GM19468 (cell line): ENCODE measurements at regions not wholly inside any gene's neighbourhood (a gene's known extent, or its start where the extent isn't known, plus 50 kb on each side); places are given as distances from the start of the nearest gene placed in this dataset.
"Not testable (repeated sequence)": the region's sequence is repeated elsewhere in the genome, so short reads cannot be mapped to it uniquely, and the experiment has no call there.

Experiments used
- ATAC-seq: cut with Tn5 transposase; IDR thresholded peaks from one replicate; pipeline ENCODE4 v1.9.1; 2021; ENCODE audit warnings: mild to moderate bottlenecking, moderate library complexity, moderate number of reproducible peaks; ENCODE audit not compliant: unreplicated experiment; ENCODE audit errors: extremely low read depth

DNA sequence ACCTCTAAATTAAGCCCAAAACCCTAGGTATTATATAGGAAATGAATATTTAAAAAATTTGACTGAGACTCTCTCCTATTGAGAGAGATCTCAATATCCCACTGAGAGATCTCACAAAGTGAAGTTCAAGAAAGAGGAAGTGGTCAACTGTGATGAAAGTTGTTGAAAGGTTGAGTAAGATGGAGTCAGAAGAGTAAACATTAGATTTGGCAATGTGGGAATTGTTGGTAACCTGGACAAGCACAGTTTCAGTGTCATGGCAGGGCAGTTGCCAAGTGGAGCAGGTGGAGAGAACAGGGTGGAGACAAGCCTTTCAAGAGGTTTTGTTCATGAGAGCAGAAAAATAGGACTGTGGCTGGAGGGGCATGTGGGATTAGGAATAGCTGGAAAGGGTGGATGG, 747.9 kb downstream of the EPHA7 start:
- ATAC-seq, result not testable (repeated sequence)

DNA sequence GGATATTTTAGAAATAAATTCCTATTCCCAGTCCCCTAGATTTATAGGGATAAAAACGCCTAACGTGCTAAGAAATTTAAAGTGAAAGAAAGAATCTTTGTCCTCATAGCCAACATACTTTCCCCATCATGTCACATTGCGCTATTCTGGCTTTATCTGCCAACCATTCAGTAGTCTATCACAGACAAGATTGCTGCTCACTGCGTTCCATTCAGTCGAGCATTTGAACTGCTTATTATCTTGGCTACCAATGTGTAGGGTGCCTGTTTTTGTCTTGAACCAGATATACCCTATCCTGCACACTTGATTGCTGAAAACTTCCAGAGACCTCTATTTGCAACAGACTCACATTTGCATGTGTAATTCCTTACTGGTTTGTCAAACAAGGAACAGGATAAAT, 751.5 kb downstream of the EPHA7 start:
- no peak for ATAC-seq

DNA sequence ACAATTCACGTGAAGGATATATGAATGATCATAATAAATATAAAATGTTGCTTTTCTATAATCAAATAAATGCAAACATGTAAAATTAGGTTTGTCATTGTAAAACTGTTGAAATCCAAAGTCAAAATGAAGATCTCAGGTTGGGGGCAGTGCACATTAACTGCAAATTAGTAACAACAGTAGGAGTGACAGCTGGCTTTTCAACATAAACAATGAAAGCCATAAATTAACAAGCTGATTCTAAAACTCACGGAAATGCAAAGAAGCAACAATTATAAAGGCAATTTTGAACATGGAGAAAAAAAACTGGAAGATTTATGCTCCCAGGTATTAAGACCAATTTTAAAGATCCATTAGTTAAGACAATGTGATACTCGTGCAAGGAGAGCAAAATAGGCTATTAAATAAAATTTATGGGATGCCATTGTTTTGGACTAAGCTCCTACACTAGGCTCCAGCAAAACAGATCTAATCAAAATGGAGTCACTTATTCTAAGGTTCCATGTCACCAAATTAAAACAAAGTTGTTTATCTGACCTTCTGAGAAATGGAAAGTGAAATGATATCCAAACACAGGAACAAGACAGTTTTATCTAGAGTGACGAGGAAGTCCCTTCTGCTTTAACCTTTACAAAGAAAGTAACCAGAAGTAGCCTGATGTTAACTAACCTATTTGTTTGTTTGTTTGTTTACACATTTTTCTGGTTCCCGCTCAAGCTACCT, 770.8 kb downstream of the EPHA7 start:
- no peak for ATAC-seq

DNA sequence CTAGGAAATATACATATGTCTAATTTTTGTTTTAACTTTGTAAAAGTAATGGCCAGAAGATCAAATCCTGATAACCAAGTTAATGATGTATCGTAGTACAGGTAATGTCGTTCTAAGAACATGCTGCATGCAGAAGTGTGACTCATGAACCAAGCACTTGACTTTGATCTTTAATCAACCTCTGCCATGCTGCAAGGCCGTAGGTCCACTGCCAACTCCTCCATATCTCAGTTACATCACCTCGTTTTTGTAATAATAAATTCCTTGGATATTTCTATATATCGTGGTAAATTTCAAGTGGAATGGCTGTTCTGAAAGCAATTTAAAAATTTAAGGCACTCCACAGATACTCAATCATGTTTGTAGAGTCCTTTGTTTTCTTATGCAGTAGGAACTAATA, 771.7 kb downstream of the EPHA7 start:
- ATAC-seq, result no peak

DNA sequence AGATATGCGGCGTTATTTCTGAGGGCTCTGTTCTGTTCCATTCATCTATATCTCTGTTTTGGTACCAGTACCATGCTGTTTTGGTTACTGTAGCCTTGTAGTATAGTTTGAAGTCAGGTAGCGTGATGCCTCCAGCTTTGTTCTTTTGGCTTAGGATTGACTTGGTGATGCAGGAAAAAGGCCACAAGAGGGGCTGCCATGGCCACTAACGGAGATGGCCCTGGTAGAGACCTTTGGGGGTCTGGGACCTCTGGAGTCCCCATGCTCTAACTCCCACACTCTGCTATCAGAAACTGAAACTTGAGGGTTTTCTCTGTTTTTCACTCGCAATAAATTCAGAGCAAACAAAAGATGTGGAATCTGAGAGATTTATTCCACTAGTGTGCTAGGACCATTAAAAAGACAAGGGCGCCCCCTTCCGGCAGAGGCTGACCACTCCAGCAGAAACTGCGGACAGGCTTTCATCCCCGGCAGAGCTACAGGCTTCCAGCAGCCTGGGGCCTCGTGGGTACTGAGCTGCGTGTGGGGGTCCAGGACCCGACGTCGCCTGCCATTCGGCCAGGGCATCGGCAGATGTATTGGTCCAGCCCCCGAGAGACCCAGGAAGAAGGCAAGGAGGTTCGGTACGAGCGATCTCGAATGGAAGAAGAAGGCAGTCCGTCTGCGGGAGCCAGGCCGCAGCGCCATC, 775.1 kb downstream of the EPHA7 start:
- not testable (repeated sequence) for ATAC-seq

DNA sequence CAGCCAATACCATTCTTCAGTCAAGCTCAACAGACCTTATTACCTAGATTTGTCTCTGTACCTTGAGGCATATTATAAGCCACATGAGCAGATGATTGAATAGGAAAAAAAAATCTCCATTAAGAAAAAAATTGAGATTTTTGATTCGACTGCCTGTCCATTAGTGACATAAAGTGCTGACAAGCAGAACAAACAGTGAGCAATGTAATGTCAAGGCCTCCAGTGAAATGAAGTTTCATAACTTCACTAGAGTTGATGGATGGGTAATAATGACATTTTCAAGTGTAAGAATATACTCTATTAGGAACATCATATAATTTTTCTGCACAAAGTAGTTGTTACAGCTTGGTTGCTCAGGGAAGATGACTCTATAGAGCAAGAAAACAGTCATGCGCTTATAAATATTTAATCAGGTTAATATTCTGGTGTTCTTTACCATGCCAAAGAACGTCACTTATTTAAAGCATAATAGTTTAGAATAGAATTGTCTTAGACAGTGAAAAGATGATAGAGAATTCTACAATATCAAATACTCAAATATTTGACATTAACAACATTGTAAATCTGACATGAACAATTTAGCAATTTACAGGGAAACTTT, 783.7 kb downstream of the EPHA7 start:
- ATAC-seq, result no peak

DNA sequence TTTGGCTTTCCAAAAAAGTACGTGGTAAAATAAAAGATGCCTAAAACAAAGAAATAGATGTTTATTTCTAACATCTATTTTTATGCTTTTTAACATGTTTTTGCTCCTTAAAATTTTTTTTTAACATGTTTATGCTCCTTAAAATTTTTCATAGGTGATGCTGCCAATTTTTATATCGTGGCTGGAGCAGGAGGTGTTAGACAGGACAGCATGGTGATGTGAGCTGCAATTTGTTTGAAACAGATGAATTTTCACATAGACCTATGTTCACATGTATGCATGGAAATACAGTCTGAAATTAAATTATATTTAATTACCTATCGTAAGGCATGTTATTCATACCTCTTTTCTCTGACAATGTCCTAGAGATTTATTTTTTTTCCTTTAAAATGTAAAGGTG, 784.8 kb downstream of the EPHA7 start:
- no peak for ATAC-seq

DNA sequence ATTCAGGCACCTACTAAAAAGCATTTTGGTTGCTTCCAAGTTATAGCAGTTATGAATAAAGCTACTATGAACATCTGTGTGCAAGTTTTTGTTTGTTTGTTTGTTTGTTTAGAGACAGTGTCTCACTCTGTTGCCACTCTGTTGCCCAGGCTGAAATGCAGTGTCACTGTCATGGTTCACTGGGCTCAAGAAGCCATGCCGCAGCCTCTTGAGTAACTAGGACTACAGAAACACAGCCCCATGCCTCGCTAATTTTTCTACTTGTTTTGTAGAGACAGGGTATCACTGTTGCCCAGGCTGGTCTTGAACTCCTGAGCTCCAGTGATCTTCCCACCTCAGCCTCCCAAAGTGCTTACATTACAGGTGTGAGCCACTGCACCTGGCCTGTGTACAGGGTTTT, 795.9 kb downstream of the EPHA7 start:
- no peak for ATAC-seq

DNA sequence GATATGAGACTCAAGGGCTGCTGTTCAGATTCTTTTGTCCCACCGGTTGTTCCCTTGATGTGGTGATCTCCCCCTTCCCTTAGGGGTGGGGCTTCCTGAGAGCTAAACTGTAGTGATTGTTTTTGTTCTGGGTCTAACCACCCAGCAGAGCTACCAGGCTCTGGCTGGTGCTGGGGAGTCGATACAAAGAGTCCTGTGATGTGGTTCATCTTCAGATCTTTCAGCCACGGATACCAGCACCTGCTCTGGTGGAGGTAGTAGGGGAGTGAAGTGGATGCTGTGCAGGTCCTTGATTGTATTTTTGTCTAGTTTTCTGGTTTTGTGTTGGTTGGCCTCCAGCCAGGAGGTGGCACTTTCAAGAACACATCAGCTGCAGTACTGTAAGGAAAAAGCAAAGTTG, 801.6 kb downstream of the EPHA7 start:
- ATAC-seq, result no peak

DNA sequence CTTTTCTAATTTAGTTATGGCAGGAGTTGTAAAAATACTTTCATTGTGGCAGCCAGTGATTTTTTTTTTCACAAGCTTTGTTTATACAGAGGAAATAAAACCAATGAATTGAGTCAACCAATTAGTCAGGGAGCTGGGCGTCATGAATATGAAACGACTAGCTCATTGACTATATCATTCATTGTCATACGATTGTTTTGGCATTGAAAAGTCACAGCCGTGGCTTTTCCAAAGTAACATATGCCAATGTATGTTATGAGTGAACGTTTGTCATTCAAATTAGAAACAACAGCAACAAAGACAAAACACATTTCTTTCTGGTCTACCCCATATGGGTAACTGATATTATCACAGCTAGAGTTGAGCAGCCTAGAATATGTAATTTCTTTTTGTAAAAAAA, 810.6 kb downstream of the EPHA7 start:
- ATAC-seq, result no peak

DNA sequence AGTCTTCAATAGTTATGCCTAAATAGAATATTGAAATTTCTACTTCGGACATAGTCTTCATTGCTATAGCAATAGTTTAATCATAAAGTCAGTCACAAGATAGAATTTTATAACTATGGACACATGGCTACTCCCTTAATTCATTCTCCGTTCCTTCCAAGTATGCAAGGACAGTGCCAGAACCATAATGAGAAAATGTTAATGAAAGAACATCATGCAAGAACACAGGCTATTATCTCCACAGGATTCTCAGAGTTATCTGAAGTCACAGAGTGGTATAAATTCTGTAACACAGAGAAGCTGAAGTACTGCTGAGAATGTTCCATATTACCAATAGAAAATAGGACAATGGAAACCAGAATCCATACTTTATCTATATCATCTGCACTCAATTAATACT, 826.2 kb downstream of the EPHA7 start:
- no peak for ATAC-seq

DNA sequence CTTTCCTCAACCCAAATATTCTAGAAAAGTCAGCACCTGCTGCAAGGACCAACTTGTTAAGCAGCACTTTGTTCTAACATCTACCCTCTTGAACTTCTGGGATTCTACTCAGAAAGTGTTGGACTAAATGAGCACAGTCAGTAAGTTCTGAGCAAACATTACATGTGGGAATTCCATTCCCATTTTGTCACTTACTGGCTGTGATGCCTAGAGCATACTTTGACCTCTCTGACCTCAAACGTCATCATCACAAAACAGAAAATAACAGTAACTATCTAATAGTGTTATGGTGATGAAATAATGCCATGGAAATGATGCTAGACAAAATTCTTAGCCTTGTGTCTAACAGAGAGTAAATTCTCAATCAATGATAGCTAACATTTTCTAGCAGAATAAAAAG, 829.4 kb downstream of the EPHA7 start:
- ATAC-seq, result no peak

DNA sequence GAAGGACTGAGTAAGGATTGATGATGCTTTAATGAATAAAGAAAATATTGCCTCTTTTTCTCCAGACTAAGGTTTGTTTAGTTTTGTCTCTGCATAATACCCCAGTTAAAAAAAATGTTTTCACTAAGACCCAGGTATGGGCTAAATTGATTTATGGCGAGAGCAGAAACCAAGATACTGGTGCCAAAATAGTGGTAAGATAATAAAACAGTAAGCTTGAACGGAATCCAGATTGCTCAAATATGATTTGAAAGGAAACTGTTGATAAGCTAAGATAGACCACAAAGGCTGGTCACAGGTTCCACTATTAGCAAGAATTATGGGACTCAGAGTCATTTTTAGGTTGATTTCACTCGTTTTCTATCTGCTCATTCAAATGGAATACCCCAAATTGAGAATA, 831.2 kb downstream of the EPHA7 start:
- no peak for ATAC-seq

DNA sequence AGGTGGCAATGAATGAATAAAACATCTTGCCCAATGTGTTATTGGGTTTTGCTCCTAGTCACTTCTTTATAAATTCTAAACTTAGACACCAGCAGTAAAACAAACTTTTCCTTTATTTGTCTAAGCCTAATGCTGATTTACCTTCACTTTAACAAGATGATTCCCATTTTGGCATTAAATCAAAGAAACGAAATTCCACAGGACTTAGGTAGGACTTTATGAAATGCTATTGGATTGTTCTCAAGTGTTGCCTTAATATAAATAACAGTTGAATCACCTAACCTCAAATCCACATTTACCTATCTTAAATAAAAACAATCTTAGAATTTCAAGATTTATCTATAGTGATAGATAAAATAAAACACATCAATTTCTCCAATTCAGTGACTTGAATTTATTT, 831.8 kb downstream of the EPHA7 start:
- ATAC-seq, result no peak

DNA sequence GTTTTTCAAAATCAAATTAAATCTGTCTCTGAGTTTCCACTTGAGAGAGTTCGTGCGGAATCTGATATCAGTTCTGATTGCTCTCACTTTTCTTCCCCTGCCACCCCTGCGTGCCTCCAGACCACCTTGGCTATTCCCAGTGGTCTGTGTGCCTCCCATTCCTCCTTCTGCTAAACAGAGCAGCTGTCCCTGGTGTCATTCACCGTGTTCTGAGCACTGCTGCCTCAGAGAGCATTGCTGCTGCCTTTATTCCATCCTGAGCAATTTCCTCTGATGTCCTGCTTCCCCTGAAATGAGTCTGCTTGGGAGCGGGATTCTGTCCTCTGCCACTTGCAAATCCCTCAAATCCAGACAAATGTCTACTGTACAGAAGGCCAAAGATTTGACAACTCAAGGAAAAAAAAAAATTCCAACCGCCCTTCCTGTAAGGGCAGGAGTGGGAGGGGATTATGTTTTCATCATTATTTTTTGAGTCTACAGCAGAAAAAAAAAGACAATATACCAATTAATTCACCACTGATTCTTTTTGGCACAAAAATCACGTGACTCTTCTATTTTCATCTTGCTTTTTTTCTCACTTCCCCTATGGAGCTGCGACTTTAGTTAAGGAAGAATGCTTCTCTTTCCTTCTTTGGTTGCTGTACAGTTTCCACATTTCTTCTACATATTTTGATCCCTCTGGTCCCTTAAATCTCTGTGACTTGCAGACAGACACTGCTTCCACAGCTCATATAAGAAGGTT, 833.0 kb downstream of the EPHA7 start:
- ATAC-seq, result no peak

DNA sequence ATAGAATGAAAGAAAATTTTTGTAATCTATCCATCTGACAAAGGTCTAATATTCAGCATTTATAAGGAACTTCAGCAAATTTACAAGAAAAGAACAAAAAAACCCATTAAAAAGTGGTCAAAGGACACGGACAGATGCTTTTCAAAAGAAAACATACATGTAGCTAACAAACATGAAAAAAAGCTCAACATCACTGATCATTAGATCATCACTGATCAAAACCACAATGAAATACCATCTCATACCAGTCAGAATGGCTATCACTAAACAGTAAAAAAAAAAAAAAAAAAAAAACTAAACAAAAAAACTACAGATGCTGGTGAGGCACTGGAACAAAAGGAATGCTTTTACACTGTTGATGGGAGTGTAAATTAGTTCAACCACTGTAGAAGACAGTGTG, 837.1 kb downstream of the EPHA7 start:
- no peak for ATAC-seq

DNA sequence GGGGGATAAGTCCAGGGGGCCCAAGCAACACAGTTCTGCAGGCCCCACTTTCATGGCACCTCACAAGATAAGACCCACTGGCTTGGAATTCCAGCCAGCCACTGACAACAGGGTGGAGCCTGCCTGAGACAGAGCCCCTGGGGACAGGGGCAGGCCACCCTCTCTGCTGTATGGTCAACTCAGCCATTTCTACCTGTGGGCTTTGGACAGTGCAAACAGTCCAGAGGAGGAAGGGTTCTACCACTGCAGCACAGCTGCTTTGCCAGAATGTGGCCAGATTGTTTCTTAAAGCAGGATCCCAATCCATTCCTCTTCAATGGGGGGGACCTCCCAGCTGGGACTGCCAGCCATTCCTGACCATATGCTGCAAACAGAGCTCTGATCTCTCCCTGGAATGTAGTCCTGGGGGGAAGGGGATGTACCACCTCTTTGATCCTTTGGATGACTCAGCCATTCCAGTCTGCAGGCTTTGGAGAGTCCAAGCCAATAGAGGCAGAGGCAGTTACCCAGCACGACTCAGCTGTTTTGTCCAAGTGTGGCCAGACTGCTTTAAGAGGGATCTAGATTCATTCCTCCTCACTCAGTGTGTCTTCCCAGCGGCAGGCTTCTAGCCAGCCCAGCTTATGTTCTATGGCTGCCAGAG, 842.2 kb downstream of the EPHA7 start:
- ATAC-seq, result no peak

DNA sequence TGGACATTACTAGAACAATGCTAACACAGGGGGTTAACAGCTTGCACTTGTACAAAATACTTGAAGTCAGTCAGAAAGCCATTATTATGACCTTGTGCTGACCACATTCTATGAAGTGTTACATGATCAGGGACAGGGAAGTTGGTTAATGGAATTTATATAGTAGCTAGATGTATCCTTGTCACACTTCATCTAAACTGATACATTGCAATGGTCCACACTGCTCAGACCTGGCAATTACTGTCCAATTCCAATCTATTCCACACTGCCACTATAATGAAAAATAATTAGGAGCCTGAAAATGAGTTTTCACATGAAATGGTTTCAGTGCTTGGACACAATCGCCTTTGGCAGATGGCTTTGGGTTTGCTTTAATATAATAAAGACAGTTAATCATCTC, 850.8 kb downstream of the EPHA7 start:
- no peak for ATAC-seq

DNA sequence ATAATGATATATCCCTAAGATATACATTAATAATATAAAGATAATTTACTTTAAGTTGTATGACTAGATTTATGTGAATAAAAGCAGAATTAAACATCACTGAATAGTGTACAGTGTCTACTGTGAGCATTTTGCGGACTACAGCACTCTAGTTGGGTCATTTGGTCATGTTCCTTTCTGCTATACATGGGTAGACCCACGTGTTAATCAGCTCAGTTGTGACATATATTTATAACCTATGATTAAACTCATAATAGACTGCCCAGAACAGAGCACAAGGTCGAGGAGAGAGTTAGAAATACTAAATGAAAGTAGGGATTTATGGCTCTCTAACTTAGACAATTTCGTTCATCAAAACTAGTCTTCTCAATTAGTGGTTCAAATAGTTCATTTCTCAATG, 852.7 kb downstream of the EPHA7 start:
- no peak for ATAC-seq

DNA sequence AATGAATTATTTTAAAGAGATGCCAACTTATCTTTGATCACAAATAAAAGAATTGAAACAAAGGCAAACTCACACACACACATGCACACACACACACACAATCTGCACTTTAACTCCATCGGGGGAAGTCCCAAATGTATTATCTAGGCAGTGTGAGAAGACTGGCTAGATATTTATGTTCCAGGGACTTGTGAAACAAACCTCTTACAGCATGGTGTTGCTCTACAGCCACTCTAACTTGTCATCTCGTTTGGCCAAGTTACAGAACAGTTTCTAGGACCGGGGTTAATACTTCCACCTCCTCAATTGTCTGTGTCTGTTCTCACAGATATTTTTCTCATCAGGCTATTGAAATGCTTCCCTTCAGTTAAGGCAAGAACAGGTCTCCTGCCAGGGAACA, 855.0 kb downstream of the EPHA7 start:
- ATAC-seq, result no peak

DNA sequence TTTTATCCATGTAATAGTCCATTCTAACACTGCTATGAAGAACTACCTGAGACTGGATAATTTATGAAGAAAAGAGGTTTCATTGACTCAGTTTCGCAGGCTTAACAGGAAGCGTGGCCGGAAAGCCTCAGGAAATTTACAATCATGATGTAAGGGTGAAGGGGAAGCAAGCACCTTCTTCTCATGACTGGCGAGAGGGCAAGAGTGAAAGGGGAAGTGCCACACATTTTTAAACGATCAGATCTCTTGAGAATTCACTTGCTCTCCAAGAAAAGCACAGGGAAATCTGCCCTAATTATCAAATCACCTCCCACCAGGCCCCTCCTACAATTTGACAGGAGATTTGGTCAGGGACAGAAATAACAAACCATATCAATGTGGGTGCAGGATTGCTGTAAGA, 859.7 kb downstream of the EPHA7 start:
- ATAC-seq, result no peak
